ENCODE measurements at regions not wholly inside any gene's neighbourhood (a gene's known extent, or its start where the extent isn't known, plus 50 kb on each side); places are given as distances from the start of the nearest gene placed in this dataset.

- no peak for TF ChIP-seq ELF4 (CRISPR knock-in tag; IDR thresholded peaks at IDR 0.05; ENCODE audit: low read depth)
- no peak for TF ChIP-seq ZNF423 (CRISPR knock-in tag; IDR thresholded peaks at IDR 0.05)
- TF ChIP-seq ZNF416 (CRISPR knock-in tag; IDR thresholded peaks at IDR 0.05): no peak
- no peak for TF ChIP-seq MYBL2 (CRISPR knock-in tag; IDR thresholded peaks at IDR 0.05)
Observed at GRCh38 chr4:123558865-123559264, 162.3 kb downstream of the SPRY1 start (continued).

DNA sequence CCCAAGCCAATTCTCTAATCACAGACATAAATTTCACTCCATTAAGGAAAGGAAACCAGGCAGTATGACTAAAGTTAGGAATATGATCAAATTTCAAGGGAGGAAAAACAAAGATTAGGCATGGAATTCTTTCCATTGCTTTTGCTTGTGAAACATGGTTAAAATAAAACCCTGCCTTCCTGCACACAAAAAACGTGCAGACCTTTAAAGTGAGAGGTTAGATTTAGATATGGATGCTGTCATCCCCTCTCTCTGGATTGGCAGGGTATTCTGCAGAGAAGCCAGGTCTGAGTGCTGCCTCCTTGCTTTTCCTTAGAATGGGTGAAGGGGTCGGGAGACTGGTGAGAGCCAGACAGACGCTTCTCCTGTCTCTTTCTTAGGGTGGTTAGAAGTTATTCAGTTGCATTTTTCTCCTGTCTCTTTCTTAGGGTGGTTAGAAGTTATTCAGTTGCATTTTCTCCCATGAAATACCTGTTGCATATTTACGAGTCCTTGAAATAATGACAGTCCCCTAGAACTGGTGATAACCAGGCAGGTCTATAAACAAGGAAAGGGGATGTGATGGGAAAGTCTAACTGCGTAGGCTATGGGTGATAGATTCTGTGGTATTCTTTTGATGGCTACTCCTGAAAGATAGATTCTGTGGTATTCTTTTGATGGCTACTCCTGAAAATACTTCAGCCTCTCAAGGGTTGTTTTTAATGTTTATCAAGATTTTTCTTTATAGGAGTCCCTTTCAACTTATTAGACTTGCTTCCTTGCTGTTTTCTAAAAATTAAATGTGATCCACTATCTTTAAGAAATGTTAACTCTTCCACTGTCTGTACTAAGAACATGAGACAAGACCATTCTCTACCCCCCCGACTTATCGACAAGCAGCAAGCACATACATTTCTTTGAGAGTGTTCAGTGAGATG, 163.6 kb downstream of the SPRY1 start:
- H3K4me1 Mint-ChIP-seq: peaks cover 50% of the 10 kb centered on the region
- peak; percentile 18; the same call in 1 of the 2 replicates for ATAC-seq
- DNase-seq (ENCODE audit: low spot score): no peak
- H3K27me3 Mint-ChIP-seq (ENCODE audit: low read depth): no peaks in the 10 kb centered on the region
- H3K27ac Mint-ChIP-seq: no peak overlapping the region
- POLR2A ChIA-PET: no interaction called here
- no peaks in the 10 kb centered on the region for H3K36me3 Mint-ChIP-seq
- TF ChIP-seq, protein P1, sequence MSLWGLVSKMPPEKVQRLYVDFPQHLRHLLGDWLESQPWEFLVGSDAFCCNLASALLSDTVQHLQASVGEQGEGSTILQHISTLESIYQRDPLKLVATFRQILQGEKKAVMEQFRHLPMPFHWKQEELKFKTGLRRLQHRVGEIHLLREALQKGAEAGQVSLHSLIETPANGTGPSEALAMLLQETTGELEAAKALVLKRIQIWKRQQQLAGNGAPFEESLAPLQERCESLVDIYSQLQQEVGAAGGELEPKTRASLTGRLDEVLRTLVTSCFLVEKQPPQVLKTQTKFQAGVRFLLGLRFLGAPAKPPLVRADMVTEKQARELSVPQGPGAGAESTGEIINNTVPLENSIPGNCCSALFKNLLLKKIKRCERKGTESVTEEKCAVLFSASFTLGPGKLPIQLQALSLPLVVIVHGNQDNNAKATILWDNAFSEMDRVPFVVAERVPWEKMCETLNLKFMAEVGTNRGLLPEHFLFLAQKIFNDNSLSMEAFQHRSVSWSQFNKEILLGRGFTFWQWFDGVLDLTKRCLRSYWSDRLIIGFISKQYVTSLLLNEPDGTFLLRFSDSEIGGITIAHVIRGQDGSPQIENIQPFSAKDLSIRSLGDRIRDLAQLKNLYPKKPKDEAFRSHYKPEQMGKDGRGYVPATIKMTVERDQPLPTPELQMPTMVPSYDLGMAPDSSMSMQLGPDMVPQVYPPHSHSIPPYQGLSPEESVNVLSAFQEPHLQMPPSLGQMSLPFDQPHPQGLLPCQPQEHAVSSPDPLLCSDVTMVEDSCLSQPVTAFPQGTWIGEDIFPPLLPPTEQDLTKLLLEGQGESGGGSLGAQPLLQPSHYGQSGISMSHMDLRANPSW (CRISPR knock-in tag; conservative IDR thresholded peaks at IDR 0.05; ENCODE audit: low read depth): no peak
- TF ChIP-seq ZNF671 (CRISPR knock-in tag; IDR thresholded peaks at IDR 0.05) (no peak), ZNF263 (CRISPR knock-in tag; IDR thresholded peaks at IDR 0.05; ENCODE audit: low read depth) (no peak), NFE2L1 (CRISPR knock-in tag; IDR thresholded peaks at IDR 0.05) (no peak), GRHL2 (CRISPR knock-in tag; IDR thresholded peaks at IDR 0.05; ENCODE audit: insufficient replicate concordance, severe bottlenecking) (no peak), PRRX2 (CRISPR knock-in tag; IDR thresholded peaks at IDR 0.05) (no peak), NR3C1 (CRISPR knock-in tag; conservative IDR thresholded peaks at IDR 0.05; ENCODE audit: low read depth) (no peak), SMAD3 (CRISPR knock-in tag; IDR thresholded peaks at IDR 0.05; ENCODE audit: borderline replicate concordance) (no peak), EMX1 (CRISPR knock-in tag; IDR thresholded peaks at IDR 0.05) (no peak), ZMAT4 (CRISPR knock-in tag; IDR thresholded peaks at IDR 0.05) (no peak), JAZF1 (CRISPR knock-in tag; IDR thresholded peaks at IDR 0.05) (no peak), CREB1 (CRISPR knock-in tag; IDR thresholded peaks at IDR 0.05) (no peak), CBFB (CRISPR knock-in tag; IDR thresholded peaks at IDR 0.05; ENCODE audit: low read depth) (no peak), ZNF317 (CRISPR knock-in tag; IDR thresholded peaks at IDR 0.05; ENCODE audit: borderline replicate concordance, low read depth) (no peak), SP1 (CRISPR knock-in tag; conservative IDR thresholded peaks at IDR 0.05) (no peak), RORB (CRISPR knock-in tag; IDR thresholded peaks at IDR 0.05) (no peak), MXD4 (CRISPR knock-in tag; IDR thresholded peaks at IDR 0.05; ENCODE audit: borderline replicate concordance) (no peak)
- TF ChIP-seq, protein P2, sequence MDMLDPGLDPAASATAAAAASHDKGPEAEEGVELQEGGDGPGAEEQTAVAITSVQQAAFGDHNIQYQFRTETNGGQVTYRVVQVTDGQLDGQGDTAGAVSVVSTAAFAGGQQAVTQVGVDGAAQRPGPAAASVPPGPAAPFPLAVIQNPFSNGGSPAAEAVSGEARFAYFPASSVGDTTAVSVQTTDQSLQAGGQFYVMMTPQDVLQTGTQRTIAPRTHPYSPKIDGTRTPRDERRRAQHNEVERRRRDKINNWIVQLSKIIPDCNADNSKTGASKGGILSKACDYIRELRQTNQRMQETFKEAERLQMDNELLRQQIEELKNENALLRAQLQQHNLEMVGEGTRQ (CRISPR knock-in tag; IDR thresholded peaks at IDR 0.05): no peak
- TF ChIP-seq, protein P3, sequence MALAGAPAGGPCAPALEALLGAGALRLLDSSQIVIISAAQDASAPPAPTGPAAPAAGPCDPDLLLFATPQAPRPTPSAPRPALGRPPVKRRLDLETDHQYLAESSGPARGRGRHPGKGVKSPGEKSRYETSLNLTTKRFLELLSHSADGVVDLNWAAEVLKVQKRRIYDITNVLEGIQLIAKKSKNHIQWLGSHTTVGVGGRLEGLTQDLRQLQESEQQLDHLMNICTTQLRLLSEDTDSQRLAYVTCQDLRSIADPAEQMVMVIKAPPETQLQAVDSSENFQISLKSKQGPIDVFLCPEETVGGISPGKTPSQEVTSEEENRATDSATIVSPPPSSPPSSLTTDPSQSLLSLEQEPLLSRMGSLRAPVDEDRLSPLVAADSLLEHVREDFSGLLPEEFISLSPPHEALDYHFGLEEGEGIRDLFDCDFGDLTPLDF (CRISPR knock-in tag; IDR thresholded peaks at IDR 0.05): no peak
- peaks cover 4% of the 10 kb centered on the region; the same call in 1 of the 2 replicates for H3K9me3 Mint-ChIP-seq
- CTCF ChIA-PET: no interaction called here
- no peak overlapping the region for H3K4me3 Mint-ChIP-seq

Measured in WTC11 (cell line).